LNCAP (cell line): ENCODE measurements at regions not wholly inside any gene's neighbourhood (a gene's known extent, or its start where the extent isn't known, plus 50 kb on each side); places are given as distances from the start of the nearest gene placed in this dataset.

Source experiments
- TF ChIP-seq, protein P1 (sequence below): fragments of 450-650 bp; IDR thresholded peaks from 2 replicates; pipeline ENCODE4 v1.5.1; 2017; ENCODE audit warnings: mild to moderate bottlenecking

DNA sequence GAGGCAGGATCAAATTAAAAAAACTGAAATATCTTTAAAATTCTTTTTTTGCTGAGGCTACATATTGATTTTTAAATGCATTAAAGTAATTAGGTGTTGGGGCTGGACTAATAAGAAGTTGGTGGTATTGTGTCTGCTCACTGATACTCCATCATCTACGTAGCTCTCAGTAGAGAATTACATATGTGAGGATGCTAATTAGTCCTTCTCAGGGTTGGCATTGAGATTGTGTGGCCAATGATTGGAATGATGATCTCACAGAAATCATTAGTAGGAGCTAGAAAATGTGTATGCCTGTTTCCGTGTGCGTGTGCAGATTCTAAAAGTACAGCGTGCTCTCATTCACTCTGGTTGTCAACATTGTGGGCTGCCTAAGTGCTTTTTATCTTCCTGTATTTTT is 283.8 kb downstream of the SH3GL2 start:
- TF ChIP-seq, protein P1, sequence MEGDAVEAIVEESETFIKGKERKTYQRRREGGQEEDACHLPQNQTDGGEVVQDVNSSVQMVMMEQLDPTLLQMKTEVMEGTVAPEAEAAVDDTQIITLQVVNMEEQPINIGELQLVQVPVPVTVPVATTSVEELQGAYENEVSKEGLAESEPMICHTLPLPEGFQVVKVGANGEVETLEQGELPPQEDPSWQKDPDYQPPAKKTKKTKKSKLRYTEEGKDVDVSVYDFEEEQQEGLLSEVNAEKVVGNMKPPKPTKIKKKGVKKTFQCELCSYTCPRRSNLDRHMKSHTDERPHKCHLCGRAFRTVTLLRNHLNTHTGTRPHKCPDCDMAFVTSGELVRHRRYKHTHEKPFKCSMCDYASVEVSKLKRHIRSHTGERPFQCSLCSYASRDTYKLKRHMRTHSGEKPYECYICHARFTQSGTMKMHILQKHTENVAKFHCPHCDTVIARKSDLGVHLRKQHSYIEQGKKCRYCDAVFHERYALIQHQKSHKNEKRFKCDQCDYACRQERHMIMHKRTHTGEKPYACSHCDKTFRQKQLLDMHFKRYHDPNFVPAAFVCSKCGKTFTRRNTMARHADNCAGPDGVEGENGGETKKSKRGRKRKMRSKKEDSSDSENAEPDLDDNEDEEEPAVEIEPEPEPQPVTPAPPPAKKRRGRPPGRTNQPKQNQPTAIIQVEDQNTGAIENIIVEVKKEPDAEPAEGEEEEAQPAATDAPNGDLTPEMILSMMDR: no peak

DNA sequence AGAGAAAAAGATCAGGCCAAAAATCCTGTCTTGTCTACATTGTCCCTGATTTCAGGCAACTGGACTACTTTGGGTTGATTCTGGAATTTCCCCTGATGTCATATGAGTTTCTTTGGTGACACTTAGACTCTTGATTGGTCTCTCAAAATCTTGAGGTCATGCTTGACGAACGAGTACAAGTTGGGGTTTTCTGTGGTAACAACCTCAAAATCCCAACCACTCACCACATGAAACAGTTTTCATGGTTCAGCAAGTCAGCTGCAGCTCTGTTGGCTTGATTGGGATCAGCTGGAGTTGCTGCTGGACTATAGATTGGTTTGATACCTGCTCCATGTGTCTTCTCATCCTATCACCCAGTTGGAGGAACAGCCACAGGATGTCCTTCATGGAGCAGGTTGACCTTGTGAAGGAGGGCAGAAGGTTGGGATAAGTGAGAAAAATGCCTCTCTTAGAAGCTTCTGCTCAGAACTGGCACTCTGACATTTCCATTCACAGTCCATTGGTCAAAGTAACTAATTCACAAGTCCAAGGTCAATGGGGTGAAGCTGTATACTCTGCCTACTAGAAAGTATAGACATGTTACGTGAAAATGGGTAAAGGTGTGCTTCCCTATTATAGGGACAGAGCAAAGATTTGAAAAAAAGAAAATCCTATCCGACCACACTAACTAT is 284.5 kb downstream of the SH3GL2 start:
- TF ChIP-seq, protein P1: no peak

DNA sequence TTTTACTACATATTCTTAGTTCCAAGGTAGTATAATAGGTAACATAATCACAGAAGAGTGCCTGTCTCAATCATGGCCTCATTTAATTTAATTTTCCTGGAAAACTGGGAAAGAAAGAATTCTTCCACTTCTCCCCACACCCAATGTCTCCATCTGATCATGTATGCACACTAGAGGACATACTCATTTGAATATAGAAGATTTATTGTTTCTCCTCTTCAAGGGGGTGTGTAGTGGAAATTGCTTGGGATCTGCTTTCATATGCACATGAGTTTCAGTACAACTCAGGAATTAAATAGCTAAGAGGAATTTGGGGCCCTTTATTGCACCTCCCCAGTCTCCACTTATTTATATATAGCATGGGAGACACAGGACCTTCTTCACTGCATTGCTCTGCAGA is 285.1 kb downstream of the SH3GL2 start:
- TF ChIP-seq, protein P1: no peak

DNA sequence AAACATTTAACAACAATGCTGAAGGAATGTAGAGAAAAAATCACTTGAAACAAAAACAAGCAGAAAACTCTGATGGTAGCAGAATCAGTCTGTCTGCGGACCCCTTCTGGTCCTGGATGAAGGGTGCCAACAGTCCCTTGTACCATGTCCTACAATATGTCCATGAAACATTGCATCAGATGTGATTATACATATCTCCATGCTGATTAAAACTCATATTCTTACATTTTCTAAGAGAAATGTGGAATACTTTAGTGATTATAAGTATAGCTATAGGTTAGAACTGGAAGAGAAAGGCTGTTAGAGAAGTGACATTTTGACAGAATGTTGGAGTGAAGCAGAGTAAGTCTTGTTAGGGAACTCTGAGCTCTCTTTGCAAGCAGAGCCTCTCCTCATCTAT is 286.1 kb downstream of the SH3GL2 start:
- TF ChIP-seq, protein P1: no peak

DNA sequence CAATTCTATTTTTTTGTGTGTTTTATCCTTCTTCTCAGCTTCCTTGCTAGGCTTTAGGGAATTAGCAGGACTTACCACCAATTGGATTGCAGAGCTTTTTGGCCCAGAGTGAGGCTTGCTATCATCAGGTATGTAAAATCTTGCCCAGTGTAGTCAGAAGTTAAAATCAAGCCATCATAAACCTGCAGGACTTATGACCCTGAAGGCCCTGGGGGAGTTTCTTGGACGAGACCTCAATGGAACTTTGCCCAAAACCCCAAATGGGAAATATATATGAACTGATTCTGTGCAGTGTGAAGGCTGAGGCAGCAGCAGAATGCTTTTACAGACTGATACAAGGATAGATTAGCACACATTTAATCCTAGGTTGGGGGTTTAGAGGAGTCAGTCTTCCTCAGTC is 287.0 kb downstream of the SH3GL2 start:
- TF ChIP-seq, protein P1: no peak

DNA sequence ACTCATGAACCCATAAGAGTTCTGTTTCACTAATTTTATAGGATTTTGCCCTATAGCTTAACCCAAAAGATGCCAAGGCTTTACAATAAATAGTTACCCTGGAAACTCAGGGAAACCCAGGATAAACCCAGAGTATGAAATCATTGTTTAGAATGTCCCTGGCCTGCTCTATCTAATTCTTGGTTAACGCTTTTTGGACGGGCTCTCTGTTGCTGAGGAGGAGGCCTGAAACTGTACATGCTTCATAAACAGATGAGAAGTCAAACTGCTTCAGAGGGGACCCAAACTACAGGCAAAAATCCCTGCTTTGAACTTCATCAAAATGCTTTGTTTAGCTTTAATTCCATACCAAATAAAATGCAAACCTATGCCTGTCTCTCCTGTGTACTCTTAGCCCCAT is 291.9 kb downstream of the SH3GL2 start:
- TF ChIP-seq, protein P1: no peak

DNA sequence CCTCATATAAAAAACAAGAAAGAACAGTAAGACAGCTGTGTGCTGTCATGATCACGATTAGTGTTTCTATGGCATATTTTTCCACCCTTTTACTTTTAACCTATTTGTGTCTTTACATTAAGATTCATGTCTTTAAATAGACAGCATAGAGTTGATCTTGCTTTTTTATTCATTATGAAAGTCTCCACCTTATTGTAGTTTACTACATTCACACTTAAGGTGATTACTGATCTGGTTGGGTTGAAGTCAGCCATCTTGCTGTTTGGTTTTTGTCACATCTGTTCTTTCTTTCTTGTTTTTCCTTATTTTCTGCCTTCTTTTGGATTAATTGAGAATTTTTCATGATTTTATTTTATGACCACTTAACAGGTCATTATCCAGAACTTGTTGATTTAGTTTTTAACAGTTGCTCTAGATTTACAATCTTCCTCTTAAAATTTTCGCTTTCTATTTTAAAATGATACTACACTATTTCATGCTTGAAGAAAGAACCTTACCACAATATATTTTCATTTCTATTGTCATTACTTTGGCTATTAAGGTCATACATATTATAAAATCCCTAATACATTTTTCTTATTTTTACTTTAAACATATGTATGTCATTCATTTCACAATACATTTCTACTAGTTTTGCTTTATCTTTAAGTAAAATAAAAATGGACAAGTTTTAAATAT is 292.5 kb downstream of the SH3GL2 start:
- TF ChIP-seq, protein P1: no peak
